Hepatocyte (in vitro differentiated cells): ENCODE measurements at regions not wholly inside any gene's neighbourhood (a gene's known extent, or its start where the extent isn't known, plus 50 kb on each side); places are given as distances from the start of the nearest gene placed in this dataset.

Source experiments
- EZH2 ChIP-seq: fragments of 200-600 bp; sonication (generic); IDR thresholded peaks from 2 replicates; pipeline ENCODE4 v1.6.1; 2016; ENCODE audit warnings: antibody characterized with exemption, mild to moderate bottlenecking, borderline replicate concordance
- TF ChIP-seq, protein P1 (sequence below): fragments of 200-600 bp; sonication (generic); IDR thresholded peaks from 2 replicates; pipeline ENCODE4 v1.5.1; 2016; ENCODE audit warnings: antibody characterized with exemption, mild to moderate bottlenecking; ENCODE audit not compliant: poor library complexity

DNA sequence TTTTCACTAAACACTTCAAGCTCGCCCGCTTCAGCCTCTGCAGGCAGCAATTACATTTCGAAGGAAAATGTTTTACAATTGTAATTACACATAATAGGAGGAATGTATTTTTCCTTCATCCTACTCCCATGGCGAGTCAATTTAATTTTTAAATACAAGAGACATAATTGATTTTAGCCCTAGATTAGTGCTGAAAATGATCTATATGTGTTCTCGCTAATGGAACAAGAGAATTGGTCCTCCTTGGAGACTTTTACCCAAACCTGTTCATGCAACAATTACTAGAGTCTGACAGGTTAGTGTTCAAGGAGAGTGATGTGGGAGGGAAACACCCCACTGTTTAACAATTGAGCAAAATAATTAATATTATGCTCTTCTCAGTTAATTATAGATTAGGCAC lies 509.4 kb upstream of the SETBP1 start:
- TF ChIP-seq, protein P1, sequence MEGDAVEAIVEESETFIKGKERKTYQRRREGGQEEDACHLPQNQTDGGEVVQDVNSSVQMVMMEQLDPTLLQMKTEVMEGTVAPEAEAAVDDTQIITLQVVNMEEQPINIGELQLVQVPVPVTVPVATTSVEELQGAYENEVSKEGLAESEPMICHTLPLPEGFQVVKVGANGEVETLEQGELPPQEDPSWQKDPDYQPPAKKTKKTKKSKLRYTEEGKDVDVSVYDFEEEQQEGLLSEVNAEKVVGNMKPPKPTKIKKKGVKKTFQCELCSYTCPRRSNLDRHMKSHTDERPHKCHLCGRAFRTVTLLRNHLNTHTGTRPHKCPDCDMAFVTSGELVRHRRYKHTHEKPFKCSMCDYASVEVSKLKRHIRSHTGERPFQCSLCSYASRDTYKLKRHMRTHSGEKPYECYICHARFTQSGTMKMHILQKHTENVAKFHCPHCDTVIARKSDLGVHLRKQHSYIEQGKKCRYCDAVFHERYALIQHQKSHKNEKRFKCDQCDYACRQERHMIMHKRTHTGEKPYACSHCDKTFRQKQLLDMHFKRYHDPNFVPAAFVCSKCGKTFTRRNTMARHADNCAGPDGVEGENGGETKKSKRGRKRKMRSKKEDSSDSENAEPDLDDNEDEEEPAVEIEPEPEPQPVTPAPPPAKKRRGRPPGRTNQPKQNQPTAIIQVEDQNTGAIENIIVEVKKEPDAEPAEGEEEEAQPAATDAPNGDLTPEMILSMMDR, result no peak
- no peak for TF ChIP-seq EZH2
